ENCODE measurements at regions not wholly inside any gene's neighbourhood (a gene's known extent, or its start where the extent isn't known, plus 50 kb on each side); places are given as distances from the start of the nearest gene placed in this dataset.

DNA sequence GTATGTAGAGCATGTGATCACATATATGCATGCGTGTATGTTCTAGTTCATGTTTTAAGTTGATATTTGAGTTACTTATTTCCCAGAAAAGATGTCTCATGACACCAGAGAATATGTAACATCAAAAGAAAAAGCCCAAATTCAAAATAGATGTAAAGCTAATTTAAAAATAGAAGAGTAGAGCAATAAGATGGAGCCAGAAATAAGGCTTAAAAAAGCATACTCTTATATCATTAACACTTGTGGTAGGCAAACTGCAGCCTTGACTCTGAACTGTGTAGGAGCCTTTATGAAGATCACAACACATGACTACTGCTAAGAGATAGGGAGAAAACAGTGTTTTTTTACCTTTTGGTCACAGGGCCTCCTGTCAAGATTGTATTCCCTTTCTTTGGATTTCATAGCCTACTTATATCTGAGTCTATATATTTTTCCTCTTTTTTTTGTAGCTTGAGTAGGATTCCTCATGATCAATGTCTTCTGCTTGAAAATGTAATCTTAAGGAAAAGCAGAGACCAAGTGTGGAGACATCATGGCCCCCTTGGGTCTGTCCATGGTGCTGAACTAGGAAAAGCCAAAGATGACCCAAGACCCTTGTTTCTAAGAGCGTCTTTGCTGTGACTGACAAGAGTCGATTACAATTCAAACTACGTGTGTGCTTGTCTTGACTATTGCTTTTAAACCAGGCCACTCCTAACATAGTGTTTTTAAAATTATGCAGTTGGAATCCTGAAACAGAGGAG is 390.4 kb downstream of the SHISA9 start:
- DNase-seq = no peak

DNA sequence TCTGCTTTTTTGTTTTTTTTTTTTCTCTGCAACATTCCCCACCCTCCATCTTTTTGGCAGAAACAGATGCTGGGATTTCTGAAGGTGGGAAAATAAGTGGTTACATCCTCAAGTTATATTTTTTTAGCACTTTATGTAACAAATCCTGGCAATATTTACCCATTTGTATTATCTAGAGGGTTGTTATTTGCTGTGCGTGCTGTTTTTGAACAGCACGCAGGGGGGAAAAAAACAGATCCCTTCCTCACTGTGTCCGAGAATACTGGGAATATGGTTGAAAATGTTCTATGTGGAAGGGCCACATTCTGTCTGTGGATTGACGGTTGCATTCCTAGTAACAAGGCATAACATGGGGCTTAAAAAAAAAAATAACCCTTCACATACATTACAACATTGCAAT is 394.8 kb downstream of the SHISA9 start:
- DNase-seq = no peak

DNA sequence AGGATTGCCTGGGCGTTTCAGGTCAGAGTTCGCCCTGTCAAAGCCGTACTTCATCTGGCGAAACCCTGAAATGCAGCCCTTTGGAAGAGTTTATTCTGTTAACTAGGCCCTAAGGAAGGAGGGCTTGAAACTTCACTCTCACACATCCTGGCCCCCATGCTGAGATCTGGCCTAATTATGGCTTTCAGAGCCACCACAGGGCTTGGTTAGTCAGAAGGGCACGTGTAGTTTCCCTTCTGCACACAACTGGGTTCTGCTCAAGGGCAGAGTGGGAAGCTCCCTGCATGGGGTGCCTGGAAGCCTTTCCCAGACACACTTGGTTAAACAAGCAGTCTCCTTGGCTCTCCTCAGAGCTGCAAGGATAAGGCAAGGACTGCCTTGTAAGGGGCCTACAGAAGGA is 397.3 kb downstream of the SHISA9 start:
- no peak for DNase-seq

DNA sequence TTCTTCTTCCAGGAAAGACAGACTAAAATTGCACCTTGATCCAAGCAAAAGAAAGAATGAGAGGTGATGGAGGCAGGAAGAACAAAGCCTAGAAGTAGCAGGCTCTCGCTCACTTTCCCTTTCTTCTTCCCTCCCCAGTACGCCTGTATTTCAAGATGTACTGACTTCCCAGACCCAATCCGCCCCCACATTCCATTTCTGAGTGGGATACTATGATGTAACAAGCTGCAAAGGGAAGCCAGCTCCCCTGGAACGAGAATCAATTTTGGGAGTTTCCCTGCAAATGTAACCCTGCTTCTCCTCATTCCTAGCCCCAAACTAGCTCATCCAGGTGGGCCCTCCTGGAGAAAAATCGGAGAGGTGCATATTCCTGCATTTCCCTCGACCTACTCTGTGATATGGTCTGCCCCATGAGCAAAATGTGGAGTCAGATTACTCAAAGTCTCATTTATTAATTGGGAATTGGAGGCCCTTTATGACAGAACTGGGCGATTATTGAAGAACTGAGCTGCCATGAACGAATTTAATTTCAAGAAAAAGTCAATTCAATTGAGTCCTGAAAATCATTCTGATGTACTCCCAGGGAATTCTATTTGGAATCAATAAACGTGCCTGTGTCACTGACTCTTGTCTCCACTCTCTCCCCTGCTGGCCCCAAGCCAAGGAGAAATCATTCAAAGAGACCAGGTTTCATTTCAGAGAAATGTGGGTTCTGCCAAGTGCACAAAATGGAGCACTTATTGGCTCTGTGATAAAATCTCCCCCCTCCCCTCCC is 398.9 kb downstream of the SHISA9 start:
- DNase-seq = no peak

DNA sequence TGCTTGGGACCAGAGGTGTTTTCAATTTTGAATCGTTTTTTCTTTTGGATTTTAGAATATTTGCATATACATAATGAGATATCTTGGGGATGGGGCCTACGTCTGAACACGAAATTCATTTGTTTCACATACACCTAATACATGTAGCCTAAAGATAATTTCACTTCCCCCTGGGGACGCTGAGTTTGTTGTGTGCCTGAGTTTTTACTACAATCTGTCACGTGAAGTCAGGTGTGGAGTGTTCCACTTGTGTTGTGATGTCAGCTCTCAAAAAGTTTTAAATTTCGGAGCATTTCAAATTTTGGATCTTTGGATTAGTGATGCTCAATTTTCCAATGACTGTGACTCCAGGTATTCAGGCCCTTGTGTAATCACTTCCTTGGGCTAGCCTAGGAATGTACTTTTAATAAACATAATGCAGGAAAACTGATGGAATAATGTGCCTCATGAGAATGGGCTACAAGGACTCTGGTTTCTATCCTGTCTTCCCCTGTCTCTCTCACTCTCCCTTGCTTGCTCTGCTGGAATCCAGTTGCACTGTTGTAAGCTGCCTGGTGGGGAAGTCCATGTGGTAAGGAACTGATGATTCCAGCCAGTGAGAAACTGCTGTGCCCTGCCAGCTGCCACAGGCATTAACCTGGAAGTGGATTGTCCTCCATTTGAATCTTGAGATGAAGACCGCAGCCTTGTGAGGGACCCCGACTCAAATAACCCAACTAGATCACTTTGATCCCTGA is 403.8 kb downstream of the SHISA9 start:
- DNase-seq = no peak

DNA sequence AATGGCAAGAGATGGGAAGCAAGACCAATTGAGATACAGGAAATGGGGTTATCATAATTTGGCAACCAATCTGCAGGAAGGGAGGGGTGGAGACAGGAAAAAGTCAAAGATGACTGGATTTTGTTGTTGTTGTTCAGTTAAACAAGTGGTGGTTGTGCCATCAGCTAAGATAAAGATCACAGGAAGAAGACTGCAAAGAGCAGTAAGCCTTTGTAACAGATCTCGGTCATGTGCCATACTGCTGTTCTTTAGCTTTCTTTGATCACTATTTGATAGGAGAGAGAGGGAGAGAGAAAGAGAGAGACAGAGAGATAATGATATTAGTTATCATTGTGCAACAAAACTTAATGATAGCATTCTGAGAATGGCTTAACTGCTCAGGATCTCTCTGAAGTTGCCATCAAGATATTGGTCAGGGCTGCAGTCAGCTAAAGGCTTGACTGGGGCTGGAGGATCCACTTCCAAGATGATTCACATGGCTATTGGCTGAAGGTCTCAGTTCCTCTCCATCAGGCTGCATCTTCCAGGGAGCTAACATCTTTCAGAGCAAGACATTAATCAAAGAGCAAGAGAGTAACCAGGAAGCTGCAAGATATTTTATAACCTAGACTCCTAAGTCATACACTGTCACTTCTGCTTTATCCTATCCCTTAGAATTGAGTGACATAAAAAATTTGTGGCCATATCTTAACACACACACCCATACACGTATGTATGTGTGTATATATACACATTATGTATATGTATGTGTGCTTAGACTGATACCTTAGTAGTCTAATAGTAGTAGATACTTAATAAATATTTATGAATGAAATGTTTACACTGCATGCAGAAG is 405.0 kb downstream of the SHISA9 start:
- DNase-seq = no peak

DNA sequence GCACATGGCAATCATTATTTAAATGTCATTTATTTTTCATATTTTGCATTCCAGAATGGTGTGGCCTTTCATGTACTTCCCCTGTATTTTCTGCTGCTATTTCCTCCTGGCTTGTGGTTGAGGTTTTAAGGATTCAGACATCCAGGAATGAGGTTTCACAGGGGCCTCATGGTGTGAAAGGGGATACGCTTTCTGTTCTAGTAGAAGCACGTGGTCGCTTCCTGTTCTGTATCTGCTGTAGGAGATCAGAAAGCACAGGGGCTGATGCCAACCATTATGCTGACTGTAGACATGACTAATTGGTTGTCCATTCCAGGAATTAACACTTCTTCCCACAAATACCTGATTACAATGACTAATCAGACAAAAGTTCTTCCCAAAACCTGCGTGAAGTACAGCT is 405.9 kb downstream of the SHISA9 start:
- peak in 1 of 3 donors; percentile 83 for DNase-seq

DNA sequence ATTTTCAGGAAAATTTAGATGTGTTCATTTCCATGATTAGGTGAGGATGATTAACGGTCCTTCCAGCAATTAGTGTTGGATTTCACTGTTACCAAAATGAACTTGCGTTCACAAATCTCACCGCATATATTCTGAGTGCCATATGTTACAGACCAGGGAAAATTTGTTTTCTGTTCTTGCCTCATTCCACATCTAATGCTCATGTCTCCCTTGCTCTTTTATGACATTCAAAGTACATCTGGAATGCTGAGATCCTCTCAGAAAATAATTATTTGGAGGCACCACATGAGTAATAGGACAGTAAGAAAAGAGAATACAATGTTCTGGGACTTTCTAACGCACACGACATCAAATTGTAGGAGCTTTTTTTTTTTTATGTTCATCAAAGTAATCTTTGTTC is 406.5 kb downstream of the SHISA9 start:
- peak in 1 of 3 donors; percentile 34 for DNase-seq

DNA sequence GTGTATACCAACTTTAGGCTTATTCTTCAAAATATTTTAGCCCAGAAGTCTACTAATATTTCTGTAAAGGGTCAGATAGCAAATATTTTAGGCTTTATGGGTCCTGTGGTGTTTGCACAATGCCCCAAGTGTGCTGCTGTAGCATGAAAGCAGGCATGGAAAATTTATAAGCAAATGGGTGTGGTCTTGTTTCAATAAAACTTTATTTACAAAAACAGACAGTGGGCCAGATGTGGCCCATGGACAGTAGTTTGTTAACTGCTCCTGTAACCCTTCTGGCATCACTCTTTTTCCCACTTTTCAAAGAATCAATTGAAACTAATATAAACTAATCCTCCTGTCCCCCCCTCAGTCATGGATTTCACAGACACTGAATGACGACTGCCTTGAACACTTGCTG is 410.7 kb downstream of the SHISA9 start:
- DNase-seq = no peak

DNA sequence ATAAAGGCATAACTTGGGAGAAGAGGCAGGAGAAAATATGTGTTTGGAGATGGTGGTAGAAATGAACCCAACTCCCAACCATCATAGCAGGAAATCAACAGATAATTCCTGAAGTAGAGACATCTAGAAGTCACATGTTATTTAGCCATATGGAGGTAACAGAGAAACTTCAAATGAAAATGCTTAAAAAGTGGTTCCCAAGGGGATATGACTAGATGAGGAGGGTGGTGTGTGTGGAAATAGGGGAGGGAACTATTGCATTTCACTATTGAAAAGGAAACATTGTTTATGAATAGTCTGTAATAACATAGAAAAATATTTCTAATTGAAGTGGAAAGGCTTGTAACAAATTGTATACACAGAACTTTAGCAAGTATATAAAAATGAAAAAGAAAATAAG is 412.0 kb downstream of the SHISA9 start:
- DNase-seq = no peak

DNA sequence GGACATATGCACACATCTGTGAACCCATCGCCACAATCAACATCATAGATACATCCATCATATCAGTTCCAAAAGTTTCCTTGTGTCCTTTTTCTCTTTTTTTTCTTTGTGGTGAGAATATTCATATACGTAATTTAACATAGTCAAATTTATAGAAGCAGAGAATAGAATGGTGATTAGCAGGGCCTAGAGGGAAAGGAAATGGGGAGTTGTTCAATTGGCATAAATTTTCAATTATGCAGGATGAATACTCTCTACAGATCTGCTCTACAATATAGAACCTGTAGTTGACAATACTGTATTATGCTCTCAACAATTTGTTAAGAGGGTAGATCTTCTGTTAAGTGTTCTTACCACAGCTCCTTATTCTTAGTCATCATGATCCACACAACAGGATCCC is 413.2 kb downstream of the SHISA9 start:
- no peak for DNase-seq

DNA sequence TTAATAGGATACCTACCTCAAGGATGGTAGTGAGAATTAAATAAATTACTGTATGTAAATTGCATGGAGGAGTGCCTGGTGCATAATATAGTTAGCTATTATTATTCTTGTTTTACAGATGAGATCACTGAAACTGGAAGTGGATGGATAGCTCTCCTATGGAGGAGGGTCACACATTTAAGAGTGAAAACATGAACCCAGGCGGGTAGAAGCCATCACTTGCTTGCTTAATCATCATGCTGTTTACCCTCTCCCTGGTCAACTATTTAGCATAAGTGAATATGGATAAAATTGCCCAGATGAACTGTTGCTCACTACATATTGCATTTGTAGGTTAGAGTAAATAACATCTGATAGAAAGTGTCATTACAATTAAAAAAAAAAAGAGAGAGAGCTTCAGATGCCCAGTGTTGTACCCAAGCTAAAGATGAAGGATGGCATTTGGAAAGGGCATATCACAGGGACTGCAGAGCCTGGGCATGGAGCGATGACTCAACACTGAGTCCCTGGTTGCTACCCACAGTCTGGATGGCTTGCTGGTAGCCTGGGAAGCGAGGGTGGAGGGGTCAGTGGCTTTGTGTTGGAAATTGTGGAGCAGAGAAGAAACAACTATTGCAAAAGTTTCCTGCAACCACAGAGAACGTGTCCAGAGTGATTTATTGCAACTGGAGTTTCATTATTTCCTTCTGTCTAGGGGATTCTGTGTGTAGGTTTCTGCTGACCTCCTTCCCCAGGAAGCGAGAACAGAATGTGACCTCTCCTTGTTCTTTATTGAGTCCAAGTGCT is 414.4 kb downstream of the SHISA9 start:
- DNase-seq = no peak

DNA sequence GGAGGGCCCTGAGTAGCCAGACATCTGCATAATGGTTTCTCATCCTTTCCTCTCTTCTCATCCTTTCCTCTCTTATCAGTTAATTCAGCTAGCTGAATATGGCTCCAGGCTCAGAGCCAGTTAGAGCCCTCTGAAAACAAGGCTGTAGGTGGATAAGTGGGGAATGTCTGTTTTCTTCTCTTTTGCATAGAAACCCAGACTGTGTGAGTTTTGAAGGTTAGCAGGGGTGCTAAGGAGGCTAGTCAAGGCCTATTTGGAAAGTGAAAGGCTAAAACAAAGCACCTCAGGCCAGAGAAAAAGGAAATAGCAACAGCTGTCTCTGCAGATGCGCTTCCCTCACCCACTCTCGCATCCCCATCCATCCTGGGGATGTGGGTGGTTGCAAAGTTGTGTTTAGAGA is 420.9 kb downstream of the SHISA9 start:
- DNase-seq = peak in 2 of 3 donors; percentile 1 to 3

DNA sequence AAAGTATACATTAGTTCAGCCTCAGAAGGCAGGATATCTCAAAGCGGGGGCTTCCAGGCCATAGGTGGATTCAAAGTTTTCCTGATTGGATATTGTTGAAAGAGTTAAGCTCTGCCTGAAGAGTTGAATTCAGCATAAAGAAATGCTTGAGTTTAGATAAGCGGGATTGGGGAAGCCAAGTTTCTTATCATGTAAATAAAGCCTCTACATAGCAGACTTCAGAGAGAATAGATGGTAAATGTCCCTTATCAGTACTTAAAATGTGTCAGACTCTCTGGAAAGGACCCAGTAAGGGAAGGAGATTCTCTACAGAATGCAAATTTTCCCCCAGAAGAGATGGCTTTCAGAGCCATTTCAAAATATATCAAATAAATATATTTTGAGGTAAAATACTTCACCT is 423.5 kb downstream of the SHISA9 start:
- no peak for DNase-seq

DNA sequence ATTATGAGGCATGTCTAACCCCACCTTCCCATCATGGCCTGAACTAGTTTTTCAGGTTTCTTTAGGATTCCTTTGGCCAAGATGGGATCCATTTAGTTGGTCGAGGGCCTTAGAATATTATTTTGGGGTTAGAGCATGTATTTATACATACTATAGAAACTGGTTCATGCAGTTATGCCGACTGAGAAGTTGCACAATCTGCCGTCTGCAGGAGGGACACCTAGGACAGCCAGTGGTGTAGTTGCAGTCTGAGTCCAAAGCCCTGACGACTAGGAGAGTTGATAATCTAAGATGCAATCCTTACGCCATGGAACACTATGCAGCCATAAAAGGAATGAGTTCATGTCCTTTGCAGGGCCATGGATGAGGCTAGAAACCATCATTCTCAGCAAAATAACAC is 424.0 kb downstream of the SHISA9 start:
- no peak for DNase-seq

DNA sequence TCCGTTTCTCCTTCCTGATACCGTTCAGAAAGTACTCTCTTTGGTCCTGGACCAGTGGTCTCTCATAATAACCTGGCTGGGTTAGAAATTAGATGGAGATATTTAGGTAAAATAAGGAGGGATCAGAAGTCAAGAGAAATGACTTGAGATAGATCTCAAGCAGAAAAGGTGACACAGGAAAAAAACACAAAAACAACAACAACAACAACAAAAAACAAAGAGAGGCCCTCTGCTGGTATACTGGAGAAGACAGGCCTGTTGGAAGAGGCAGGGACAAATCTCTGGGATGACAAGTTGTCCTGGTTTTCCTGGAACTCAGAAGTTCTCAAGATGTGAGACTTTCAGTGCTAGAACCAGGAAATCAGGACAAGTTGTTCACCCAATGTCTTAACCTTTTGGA is 430.5 kb downstream of the SHISA9 start:
- no peak for DNase-seq

DNA sequence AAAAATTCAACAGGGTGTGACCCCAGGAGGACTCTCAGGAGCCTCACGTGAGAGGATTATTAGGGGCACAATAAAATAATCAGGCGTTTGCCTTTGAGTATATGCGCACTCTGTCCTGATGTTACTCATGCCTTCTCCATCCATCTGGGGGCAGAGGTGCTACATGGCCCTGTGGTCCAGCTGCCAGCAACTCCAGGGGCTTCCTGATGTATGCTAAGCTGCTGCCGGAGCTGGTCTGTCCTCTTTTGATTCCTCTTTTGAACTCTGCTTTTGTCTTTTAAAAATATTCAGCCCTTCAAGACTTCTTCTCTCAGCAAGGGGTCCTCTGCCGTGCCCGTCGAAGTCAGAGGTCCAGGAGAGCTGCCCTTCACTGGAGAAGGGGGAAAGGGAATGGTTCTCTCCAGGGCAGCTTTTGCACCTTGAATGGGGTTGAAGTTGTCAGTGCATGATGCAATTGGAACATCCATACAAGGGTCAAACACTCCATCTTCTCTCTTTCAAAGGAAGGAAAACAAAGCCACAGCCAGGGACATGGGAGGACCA is 431.4 kb downstream of the SHISA9 start:
- DNase-seq = no peak

DNA sequence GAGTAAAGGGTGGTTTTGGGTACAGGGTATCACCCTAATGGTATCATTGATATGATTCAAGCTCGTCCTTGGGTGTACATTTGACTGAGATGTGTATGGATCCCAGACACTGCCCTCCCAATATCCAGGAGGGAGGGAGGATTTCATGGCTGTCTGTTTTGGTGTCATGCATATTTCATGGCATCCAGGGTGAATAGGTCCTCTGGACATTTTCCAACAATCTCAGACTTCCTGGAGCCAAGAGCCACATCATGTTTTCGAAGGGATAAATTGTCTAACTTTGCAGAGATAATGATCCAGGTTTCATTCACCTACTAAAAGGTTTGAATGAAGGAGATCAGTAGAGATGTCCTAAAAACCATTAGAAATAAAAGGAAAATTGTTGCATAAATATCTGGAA is 431.9 kb downstream of the SHISA9 start:
- no peak for DNase-seq

DNA sequence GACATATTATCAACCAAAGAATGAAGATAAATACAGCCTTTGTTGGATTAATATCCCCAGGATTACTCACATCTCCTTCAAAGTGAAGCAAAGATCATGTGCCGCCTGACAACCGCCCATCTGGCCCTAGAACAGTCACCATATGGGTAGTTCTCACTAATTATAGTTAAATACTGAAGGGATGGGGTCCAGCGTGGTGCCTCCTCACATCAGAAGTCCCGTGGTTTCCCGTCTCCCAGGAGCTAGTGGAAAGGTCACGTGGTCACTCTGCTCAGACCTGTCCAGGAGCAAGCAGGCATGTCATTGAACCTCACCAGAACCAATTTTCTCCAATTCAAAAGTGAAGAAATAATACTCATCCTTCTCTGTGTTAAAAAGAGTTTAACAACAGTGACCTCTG is 434.5 kb downstream of the SHISA9 start:
- no peak for DNase-seq

DNA sequence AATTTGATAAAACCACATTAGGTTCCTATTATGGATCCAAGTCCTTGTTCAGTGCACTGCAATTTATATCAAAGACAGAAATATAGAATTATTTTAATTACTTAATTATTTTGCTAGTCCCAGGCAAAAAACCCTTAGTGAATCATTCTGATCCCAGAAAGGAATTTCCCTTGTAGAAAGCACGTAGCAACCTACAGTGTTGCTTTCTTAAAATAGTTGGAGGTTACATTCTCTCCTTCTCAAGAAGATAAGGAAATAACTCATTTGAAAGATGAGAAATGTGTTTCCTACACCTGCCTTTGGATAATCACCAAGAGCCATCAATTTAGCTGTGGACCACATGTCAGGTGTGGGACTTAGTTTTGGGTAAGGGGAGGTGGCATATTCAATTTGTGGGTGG is 434.9 kb downstream of the SHISA9 start:
- DNase-seq = no peak
